Neural cell (in vitro differentiated cells): ENCODE measurements at regions not wholly inside any gene's neighbourhood (a gene's known extent, or its start where the extent isn't known, plus 50 kb on each side); places are given as distances from the start of the nearest gene placed in this dataset.

Source experiments
- CTCF ChIP-seq: fragments of 450-650 bp; IDR thresholded peaks from 2 replicates; pipeline ENCODE4 v1.5.1; 2014; ENCODE audit warnings: antibody characterized with exemption, mild to moderate bottlenecking, moderate library complexity; ENCODE audit not compliant: poor library complexity, severe bottlenecking
- EP300 ChIP-seq: fragments of 450-650 bp; conservative IDR thresholded peaks from 2 replicates; pipeline ENCODE4 v1.6.1; 2014; ENCODE audit warnings: antibody characterized with exemption, mild to moderate bottlenecking, moderate library complexity; ENCODE audit not compliant: poor library complexity, severe bottlenecking
- EZH2 ChIP-seq: fragments of 200-600, 300-800 bp; shearing (Covaris generic), sonication (generic); IDR thresholded peaks from 2 replicates; pipeline ENCODE4 v1.6.1; 2014; ENCODE audit warnings: antibody characterized with exemption, low read length, borderline replicate concordance, mild to moderate bottlenecking; ENCODE audit not compliant: insufficient read depth, poor library complexity, severe bottlenecking
- POLR2AphosphoS5 ChIP-seq: IDR thresholded peaks from 2 replicates; pipeline ENCODE4 v1.6.1; 2012
- RAD21 ChIP-seq: fragments of 450-650 bp; conservative IDR thresholded peaks from 2 replicates; pipeline ENCODE4 v1.6.1; 2014; ENCODE audit warnings: antibody characterized with exemption, mild to moderate bottlenecking, moderate library complexity
- REST ChIP-seq: IDR thresholded peaks from 2 replicates; pipeline ENCODE4 v1.6.1; 2012; ENCODE audit warnings: borderline replicate concordance
- TAF1 ChIP-seq: IDR thresholded peaks from 2 replicates; pipeline ENCODE4 v1.6.1; 2012; ENCODE audit warnings: low read depth

- TF ChIP-seq REST (no peak), CTCF (no peak), EP300 (no peak), EZH2 (no peak), POLR2AphosphoS5 (no peak), RAD21 (no peak), TAF1 (no peak)
Measured at GRCh38 chr3:40886660-40887425, 312.5 kb upstream of the CTNNB1 start.
